Fibroblast of lung (primary cell): ENCODE measurements at regions not wholly inside any gene's neighbourhood (a gene's known extent, or its start where the extent isn't known, plus 50 kb on each side); places are given as distances from the start of the nearest gene placed in this dataset.

Experiments used
- DNase-seq, 2 donors: peaks; one replicate each; pipeline versions ENCODE4 v3.0.0 to v3.0.0-alpha.2; 2010; ENCODE audit warnings: low read depth in 2 of 2
- H2AFZ ChIP-seq: 2 replicates; pipeline ENCODE4 v1.5.1; 2012; ENCODE audit warnings: low read length, control low read depth, inconsistent platforms
- H3K27ac ChIP-seq: 2 replicates; pipeline ENCODE4 v1.5.1; 2011; ENCODE audit warnings: low read length, control low read depth; ENCODE audit not compliant: insufficient read depth
- H3K27me3 ChIP-seq: 2 replicates; pipeline ENCODE4 v1.5.1; 2011; ENCODE audit warnings: mild to moderate bottlenecking, low read length; ENCODE audit not compliant: control insufficient read depth, insufficient read depth
- H3K36me3 ChIP-seq: 2 replicates; pipeline ENCODE4 v1.5.1; 2011; ENCODE audit warnings: low read length; ENCODE audit not compliant: control insufficient read depth, insufficient read depth
- H3K4me1 ChIP-seq: 2 replicates; pipeline ENCODE4 v1.5.1; 2011; ENCODE audit warnings: low read length; ENCODE audit not compliant: control insufficient read depth, insufficient read depth; ENCODE audit errors: extremely low read depth
- H3K4me2 ChIP-seq: 2 replicates; pipeline ENCODE4 v1.5.1; 2011; ENCODE audit warnings: low read length, control low read depth; ENCODE audit not compliant: insufficient read depth; ENCODE audit errors: extremely low read depth
- H3K4me3 ChIP-seq, 4 experiments: fragments of 200-600 bp in 1 of 4; sonication (generic) in 1 of 4; replicated peaks in 1 of 4; 2 replicates each; pipeline ENCODE4 v1.5.1; 2011 to 2016; ENCODE audit warnings: low read length in 4 of 4, low read depth in 3 of 4, mild to moderate bottlenecking in 3 of 4, control low read depth in 2 of 4, inconsistent platforms in 1 of 4, mixed read lengths in 1 of 4; ENCODE audit not compliant: insufficient read depth in 1 of 4; ENCODE audit errors: control extremely low read depth in 1 of 4
- H3K79me2 ChIP-seq: 2 replicates; pipeline ENCODE4 v1.5.1; 2012; ENCODE audit warnings: mild to moderate bottlenecking, low read length, inconsistent platforms; ENCODE audit not compliant: control insufficient read depth, insufficient read depth
- H3K9ac ChIP-seq: 2 replicates; pipeline ENCODE4 v1.5.1; 2011; ENCODE audit warnings: mild to moderate bottlenecking, low read length, control low read depth; ENCODE audit not compliant: insufficient read depth
- H3K9me3 ChIP-seq: 2 replicates; pipeline ENCODE4 v1.5.1; 2012; ENCODE audit warnings: low read depth, low read length; ENCODE audit not compliant: control insufficient read depth, insufficient read depth
- H4K20me1 ChIP-seq: 2 replicates; pipeline ENCODE4 v1.5.1; 2011; ENCODE audit warnings: low read length; ENCODE audit not compliant: control insufficient read depth, insufficient read depth; ENCODE audit errors: extremely low read depth
- EZH2 ChIP-seq: IDR thresholded peaks from 2 replicates; pipeline ENCODE4 v1.5.1; 2012; ENCODE audit warnings: low read length, control low read depth, mild to moderate bottlenecking; ENCODE audit errors: missing control alignments
- TF ChIP-seq, protein P1 (sequence below), 2 donors: IDR thresholded peaks in 1 of 2; conservative IDR thresholded peaks in 1 of 2; 1 replicate in 1 of 2; 2 replicates in 1 of 2; pipeline ENCODE4 v1.5.1; 2011 to 2012; ENCODE audit warnings: low read length in 2 of 2, control low read depth in 1 of 2, inconsistent platforms in 1 of 2, low read depth in 1 of 2, mild to moderate bottlenecking in 1 of 2

DNA sequence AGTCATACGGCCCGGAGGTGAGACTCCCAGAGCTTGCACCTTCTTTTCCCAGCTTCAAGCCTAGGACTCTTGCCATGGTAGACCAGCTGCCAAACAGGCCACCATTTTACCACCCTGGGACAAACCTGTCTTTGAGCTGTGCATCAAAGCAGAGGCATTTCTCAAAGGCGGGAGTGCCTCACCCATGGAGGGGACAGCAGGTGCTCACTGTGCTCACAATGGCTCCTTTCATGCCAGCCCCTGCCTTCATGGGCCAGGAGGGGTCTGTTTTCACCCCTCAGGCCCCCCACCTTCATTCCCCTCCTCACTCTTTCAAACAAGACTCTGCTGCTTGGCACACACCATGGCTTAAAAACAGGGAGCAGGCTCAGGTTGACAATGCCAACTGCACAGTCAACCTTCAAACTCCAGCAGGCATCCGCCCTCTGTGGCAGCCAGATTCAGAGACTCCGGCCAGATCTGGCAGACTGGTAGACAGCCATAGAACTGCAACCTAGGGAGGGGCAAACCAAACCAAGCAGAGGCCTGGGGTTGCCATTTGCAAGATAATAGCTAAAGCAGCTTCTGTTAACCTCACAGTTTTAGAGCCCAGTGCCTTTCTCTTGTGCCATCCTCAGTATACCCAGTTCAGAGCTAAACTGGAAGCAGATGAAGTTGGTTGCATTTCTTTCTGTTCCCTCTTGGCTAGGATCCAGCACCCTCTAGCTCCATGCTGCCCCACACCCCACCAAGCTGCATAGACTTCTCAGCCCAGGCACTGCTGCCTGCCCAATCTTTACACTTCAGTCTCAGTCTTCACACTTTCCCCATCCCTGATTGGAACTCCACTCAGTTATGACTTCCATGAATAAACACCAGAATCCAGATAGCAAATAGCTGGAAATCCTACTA lies 93.9 kb upstream of the SPATA13 start:
- Histone ChIP-seq H3K9ac (no peak overlapping the region), H3K79me2 (no peaks in the 10 kb centered on the region), H3K27me3 (no peaks in the 10 kb centered on the region), H3K9me3 (no peaks in the 10 kb centered on the region), H3K27ac (no peak overlapping the region), H3K4me3 (no peak overlapping the region), H3K4me2 (no peak overlapping the region), H4K20me1 (no peaks in the 10 kb centered on the region), H2AFZ (no peak overlapping the region), H3K36me3 (no peaks in the 10 kb centered on the region), H3K4me1 (no peaks in the 10 kb centered on the region)
- TF ChIP-seq EZH2: no peak
- TF ChIP-seq, protein P1, sequence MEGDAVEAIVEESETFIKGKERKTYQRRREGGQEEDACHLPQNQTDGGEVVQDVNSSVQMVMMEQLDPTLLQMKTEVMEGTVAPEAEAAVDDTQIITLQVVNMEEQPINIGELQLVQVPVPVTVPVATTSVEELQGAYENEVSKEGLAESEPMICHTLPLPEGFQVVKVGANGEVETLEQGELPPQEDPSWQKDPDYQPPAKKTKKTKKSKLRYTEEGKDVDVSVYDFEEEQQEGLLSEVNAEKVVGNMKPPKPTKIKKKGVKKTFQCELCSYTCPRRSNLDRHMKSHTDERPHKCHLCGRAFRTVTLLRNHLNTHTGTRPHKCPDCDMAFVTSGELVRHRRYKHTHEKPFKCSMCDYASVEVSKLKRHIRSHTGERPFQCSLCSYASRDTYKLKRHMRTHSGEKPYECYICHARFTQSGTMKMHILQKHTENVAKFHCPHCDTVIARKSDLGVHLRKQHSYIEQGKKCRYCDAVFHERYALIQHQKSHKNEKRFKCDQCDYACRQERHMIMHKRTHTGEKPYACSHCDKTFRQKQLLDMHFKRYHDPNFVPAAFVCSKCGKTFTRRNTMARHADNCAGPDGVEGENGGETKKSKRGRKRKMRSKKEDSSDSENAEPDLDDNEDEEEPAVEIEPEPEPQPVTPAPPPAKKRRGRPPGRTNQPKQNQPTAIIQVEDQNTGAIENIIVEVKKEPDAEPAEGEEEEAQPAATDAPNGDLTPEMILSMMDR (conservative IDR thresholded peaks at IDR 0.05 in 1 of 2, IDR thresholded peaks at IDR 0.05 in 1 of 2; ENCODE audit: low read depth in 1 of 2, low read length in 2 of 2): no peak
- no peak for DNase-seq

DNA sequence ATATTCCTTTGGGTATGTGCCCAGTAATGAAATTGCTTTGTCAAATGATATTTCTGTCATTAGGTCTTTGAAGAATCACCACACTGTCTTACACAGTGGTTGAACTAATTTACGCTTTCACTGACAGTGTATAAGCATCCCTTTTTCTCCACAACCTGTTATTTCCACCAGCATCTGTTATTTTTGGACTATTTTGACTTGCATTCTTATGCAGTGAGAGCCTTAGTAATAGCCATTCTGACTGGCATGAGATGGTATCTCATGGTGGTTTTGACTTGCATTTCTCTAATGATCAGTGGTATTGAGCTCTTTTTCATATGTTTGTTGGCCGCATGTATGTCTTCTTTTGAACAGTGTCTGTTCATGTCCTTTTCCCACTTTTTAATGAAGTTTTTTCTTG lies 92.0 kb upstream of the SPATA13 start:
- Histone ChIP-seq H3K4me1 (no peaks in the 10 kb centered on the region), H3K9me3 (no peaks in the 10 kb centered on the region), H2AFZ (no peak overlapping the region), H3K9ac (no peak overlapping the region), H3K27me3 (no peaks in the 10 kb centered on the region), H3K4me2 (no peak overlapping the region), H3K4me3 (no peak overlapping the region), H3K27ac (no peak overlapping the region), H3K79me2 (no peaks in the 10 kb centered on the region), H4K20me1 (no peaks in the 10 kb centered on the region), H3K36me3 (no peaks in the 10 kb centered on the region)
- TF ChIP-seq EZH2: no peak
- TF ChIP-seq, protein P1 (conservative IDR thresholded peaks at IDR 0.05 in 1 of 2, IDR thresholded peaks at IDR 0.05 in 1 of 2; ENCODE audit: low read depth in 1 of 2, low read length in 2 of 2): no peak
- DNase-seq: no peak

DNA sequence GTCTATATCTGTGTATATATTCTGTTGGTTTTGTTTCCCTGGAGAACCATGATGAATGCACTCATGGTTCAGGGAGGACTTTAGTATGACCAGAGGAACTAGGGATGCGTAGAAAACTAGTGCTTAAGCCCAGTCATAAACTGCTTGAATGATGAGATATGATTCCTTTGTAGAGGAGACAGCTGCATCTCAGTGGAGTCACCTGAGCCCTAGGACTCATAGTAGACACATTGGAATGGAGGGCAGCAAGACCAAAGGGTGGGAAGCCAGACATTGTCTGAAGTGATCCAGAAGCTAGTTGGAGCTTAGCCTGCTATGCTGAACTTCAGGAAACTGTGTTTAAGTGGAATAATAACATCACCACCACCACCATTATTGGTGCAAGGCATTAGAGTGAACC lies 89.5 kb upstream of the SPATA13 start:
- Histone ChIP-seq H3K36me3 (no peaks in the 10 kb centered on the region), H3K4me1 (no peaks in the 10 kb centered on the region), H4K20me1 (no peaks in the 10 kb centered on the region), H3K4me2 (no peak overlapping the region), H3K9me3 (no peaks in the 10 kb centered on the region), H3K27ac (no peak overlapping the region), H3K4me3 (no peak overlapping the region), H3K27me3 (no peaks in the 10 kb centered on the region), H2AFZ (no peak overlapping the region), H3K9ac (no peak overlapping the region), H3K79me2 (no peaks in the 10 kb centered on the region)
- TF ChIP-seq, protein P1 (conservative IDR thresholded peaks at IDR 0.05 in 1 of 2, IDR thresholded peaks at IDR 0.05 in 1 of 2; ENCODE audit: low read depth in 1 of 2, low read length in 2 of 2): no peak
- no peak for TF ChIP-seq EZH2
- DNase-seq: no peak
